Esophagus squamous epithelium (tissue), 5 donors: ENCODE measurements at regions not wholly inside any gene's neighbourhood (a gene's known extent, or its start where the extent isn't known, plus 50 kb on each side); places are given as distances from the start of the nearest gene placed in this dataset.

Experiments used
- DNase-seq: peaks from one replicate; lab custom pipeline; 2025; lab: John Stamatoyannopoulos, UW
- H3K27ac ChIP-seq, 4 donors: fragments of 200-600 bp; sonication (generic); one replicate each; pipeline ENCODE4 v1.5.1; 2016 to 2019; ENCODE audit warnings: mild to moderate bottlenecking in 1 of 4
- H3K27me3 ChIP-seq, 4 donors: fragments of 200-600 bp; sonication (generic); 1 replicate in 3 of 4; 2 replicates in 1 of 4; pipeline versions ENCODE4 v1.5.1 to v1.6.0; 2017 to 2021; ENCODE audit warnings: antibody characterized with exemption in 1 of 4
- H3K36me3 ChIP-seq, 3 donors: fragments of 200-600 bp; sonication (generic); one replicate each; pipeline ENCODE4 v1.5.1; 2016 to 2019
- H3K4me1 ChIP-seq, 3 donors: fragments of 200-600 bp; sonication (generic); one replicate each; pipeline ENCODE4 v1.5.1; 2017 to 2019
- H3K4me3 ChIP-seq, 4 donors: fragments of 200-600 bp; sonication (generic); 1 replicate in 3 of 4; 2 replicates in 1 of 4; pipeline ENCODE4 v1.5.1; 2016 to 2019; ENCODE audit warnings: mild to moderate bottlenecking in 2 of 4, moderate library complexity in 1 of 4
- H3K9me3 ChIP-seq, 3 donors: fragments of 200-600 bp; sonication (generic); one replicate each; pipeline ENCODE4 v1.5.1; 2016 to 2019
- CTCF ChIP-seq, 6 experiments: fragments of 450-650 bp in 4 of 6; fragments of 200-600 bp in 2 of 6; sonication (generic) in 2 of 6; IDR thresholded peaks; one replicate each; pipeline ENCODE4 v1.5.1; 2016 to 2019; ENCODE audit warnings: antibody characterized with exemption in 6 of 6, mild to moderate bottlenecking in 4 of 6, moderate library complexity in 4 of 6
- POLR2A ChIP-seq, 4 donors: fragments of 450-650 bp; IDR thresholded peaks; one replicate each; pipeline ENCODE4 v1.6.1; 2017; ENCODE audit warnings: antibody characterized with exemption in 4 of 4, mild to moderate bottlenecking in 4 of 4, moderate library complexity in 3 of 4
- WGBS, 2 donors: methylation state at CpG; one replicate each; pipeline ENCODE4 v1.1.5; 2018; 5-methylcytosine and 5-hydroxymethylcytosine counted together
- intact Hi-C: fragments of 100-400 bp; cut with DNase I; formaldehyde crosslinking; loops from one replicate; pipeline ENCODE4 v1.15.0; 2022
- donor health status: DM: yes; HTN: yes; CAD: no.

DNA sequence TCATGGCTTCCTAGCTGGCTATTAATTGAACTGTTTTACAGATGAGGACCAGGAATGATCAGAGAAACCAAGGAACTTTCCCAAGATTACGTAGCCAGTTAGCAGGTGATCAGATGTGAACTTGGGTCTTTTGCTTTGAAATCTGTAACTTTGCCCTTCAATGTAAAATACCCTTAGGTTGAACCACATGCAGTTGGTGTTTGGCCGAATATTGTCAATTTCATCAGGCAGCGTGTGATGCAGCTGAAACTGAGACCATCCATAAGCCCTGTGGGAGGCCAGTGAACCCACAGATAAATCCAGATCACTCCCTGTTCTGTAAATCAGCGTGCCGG, 150.8 kb downstream of the ETS2 start:
- DNase-seq: no peak
- H3K9me3 ChIP-seq: no peaks in the 10 kb centered on the region
- TF ChIP-seq POLR2A (IDR thresholded peaks at IDR 0.05) (no peak), CTCF (IDR thresholded peaks at IDR 0.05) (no peak)
- peaks cover 0 to 58% (median 21%) of the 10 kb centered on the region in 3 donors for H3K4me1 ChIP-seq
- H3K27me3 ChIP-seq: no peaks in the 10 kb centered on the region
- H3K36me3 ChIP-seq: no peaks in the 10 kb centered on the region
- 84 to 93% methylated on average over 5 of the region's 5 CpGs for WGBS, 2 donors
- intact Hi-C loops: no loop called here
- no peak overlapping the region for H3K4me3 ChIP-seq
- peak overlapping the region in 1 of 4 donors; percentile 9 for H3K27ac ChIP-seq

- intact Hi-C loops: no loop called here
- H3K4me1 ChIP-seq: peaks cover 0 to 58% (median 21%) of the 10 kb centered on the region in 3 donors
- 70 to 79% methylated on average over 4 to 6 of the region's 6 CpGs for WGBS, 2 donors
Measured at GRCh38 chr21:38956007-38956406, 150.3 kb downstream of the ETS2 start.

DNA sequence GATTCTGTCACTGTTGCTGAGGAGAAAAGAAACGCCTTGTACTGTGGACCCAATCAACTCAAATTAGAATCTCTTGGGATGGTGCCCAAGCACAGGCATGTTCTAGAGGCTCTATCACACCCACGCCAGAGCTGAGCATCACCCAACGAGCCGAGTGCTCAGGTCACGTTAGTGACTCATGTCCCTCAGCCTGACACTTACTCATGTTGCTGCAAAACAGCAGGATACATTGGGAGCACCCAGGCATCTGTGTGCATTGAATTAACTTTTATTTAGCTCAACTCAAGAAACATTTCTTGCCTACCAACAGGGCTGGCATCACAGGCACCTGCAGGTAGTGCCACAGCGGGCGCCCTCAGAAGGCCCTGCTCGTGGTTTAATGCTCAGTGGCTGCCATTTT, 149.8 kb downstream of the ETS2 start:
- H3K36me3 ChIP-seq: no peaks in the 10 kb centered on the region
- no peak overlapping the region for H3K27ac ChIP-seq
- H3K4me3 ChIP-seq: no peak overlapping the region
- H3K9me3 ChIP-seq: no peaks in the 10 kb centered on the region
- H3K27me3 ChIP-seq: no peaks in the 10 kb centered on the region
- no peak for DNase-seq
- WGBS, 2 donors: 61 to 71% methylated on average over 7 to 8 of the region's 8 CpGs
- TF ChIP-seq POLR2A (IDR thresholded peaks at IDR 0.05): no peak
- no peak for TF ChIP-seq CTCF (IDR thresholded peaks at IDR 0.05)
- intact Hi-C loops: no loop called here
- peaks cover 0 to 58% (median 21%) of the 10 kb centered on the region in 3 donors for H3K4me1 ChIP-seq

More at GRCh38 chr21:38956007-38956406, 150.3 kb downstream of the ETS2 start:
- no peaks in the 10 kb centered on the region for H3K9me3 ChIP-seq
- DNase-seq: no peak
- H3K36me3 ChIP-seq: no peaks in the 10 kb centered on the region
- no peak overlapping the region for H3K4me3 ChIP-seq
- TF ChIP-seq POLR2A (IDR thresholded peaks at IDR 0.05) (no peak), CTCF (IDR thresholded peaks at IDR 0.05) (no peak)
- no peak overlapping the region for H3K27ac ChIP-seq
- no peaks in the 10 kb centered on the region for H3K27me3 ChIP-seq

DNA sequence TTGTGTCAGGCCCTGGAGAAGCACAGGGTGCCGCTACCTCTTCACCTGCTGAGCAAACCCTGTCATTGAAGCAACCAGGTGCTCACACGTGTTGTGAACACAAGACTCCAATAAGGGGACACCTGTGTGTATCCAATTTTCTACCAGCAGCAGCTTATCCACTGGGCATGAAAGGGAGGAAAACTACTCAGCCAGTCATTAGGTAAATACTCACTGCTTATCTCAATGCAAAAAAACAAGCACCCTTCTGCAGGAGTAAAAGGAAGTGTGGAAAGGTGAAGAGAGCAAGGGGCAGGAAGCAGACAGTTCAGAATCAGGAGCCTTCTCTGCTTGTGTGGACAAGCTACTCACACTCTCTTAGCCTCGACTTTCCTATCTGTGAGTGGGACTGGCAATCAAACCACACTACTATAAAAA, 148.9 kb downstream of the ETS2 start:
- Histone ChIP-seq H3K4me1 (peaks cover 0 to 51% (median 20%) of the 10 kb centered on the region in 3 donors), H3K27ac (no peak overlapping the region), H3K27me3 (no peaks in the 10 kb centered on the region), H3K4me3 (no peak overlapping the region), H3K9me3 (no peaks in the 10 kb centered on the region), H3K36me3 (no peaks in the 10 kb centered on the region)
- intact Hi-C loops: no loop called here
- DNase-seq: no peak
- WGBS, 2 donors: 69 to 71% methylated on average over 2 to 3 of the region's 3 CpGs
- no peak for TF ChIP-seq POLR2A (IDR thresholded peaks at IDR 0.05)
- TF ChIP-seq CTCF (IDR thresholded peaks at IDR 0.05): no peak

DNA sequence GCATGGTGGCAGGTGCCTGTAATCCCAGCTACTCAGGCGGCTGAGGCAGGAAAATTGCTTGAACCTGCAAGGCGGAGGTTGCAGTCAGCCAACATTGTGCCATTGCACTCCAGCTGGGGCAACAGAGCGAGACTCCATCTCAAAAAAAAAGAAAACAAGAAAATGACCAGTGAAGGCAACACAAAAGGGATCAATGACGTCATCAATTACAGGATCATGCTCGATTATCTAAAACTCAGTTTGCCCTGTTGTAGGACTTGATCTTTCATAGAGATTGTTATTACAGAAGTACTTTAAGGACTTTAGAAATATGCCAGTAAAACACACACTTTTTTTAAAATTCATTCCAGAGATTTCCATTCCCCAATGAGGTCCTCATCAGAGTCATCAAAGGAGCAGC, 147.8 kb downstream of the ETS2 start:
- peaks cover 0 to 45% (median 11%) of the 10 kb centered on the region in 3 donors for H3K4me1 ChIP-seq
- no peaks in the 10 kb centered on the region for H3K27me3 ChIP-seq
- H3K36me3 ChIP-seq: no peaks in the 10 kb centered on the region
- H3K4me3 ChIP-seq: no peak overlapping the region
- intact Hi-C loops: no loop called here
- TF ChIP-seq CTCF (IDR thresholded peaks at IDR 0.05) (no peak), POLR2A (IDR thresholded peaks at IDR 0.05) (no peak)
- DNase-seq: no peak
- no peaks in the 10 kb centered on the region for H3K9me3 ChIP-seq
- WGBS, 2 donors: 91 to 97% methylated on average over 5 of the region's 5 CpGs
- no peak overlapping the region for H3K27ac ChIP-seq
